GM12864 (cell line): ENCODE measurements at regions not wholly inside any gene's neighbourhood (a gene's known extent, or its start where the extent isn't known, plus 50 kb on each side); places are given as distances from the start of the nearest gene placed in this dataset.
A peak's percentile ranks its signal among the peaks of the same experiment; 100 is the strongest.
"Not testable (repeated sequence)": the region's sequence is repeated elsewhere in the genome, so short reads cannot be mapped to it uniquely, and the experiment has no call there.

Experiments
- DNase-seq: peaks from one replicate; pipeline ENCODE4 v3.0.0-alpha.2; 2011; ENCODE audit warnings: low read depth
- H3K4me3 ChIP-seq: 2 replicates; pipeline ENCODE4 v1.5.1; 2011; ENCODE audit warnings: mild to moderate bottlenecking, low read depth, low read length, control low read depth
- CTCF ChIP-seq: IDR thresholded peaks from 2 replicates; pipeline ENCODE4 v1.5.1; 2011; ENCODE audit warnings: low read depth, mild to moderate bottlenecking, moderate library complexity, low read length, control low read depth, inconsistent platforms; ENCODE audit errors: missing control alignments

GRCh38 chr9:94033383-94033782, 50.9 kb upstream of the PTPDC1 start:
- no peak overlapping the region for H3K4me3 ChIP-seq
- no peak for TF ChIP-seq CTCF
- DNase-seq: no peak

- no peak for TF ChIP-seq CTCF
- no peak overlapping the region for H3K4me3 ChIP-seq
- no peak for DNase-seq
Observed at GRCh38 chr9:94031946-94032345, 52.3 kb upstream of the PTPDC1 start.

- H3K4me3 ChIP-seq: peak overlapping the region; percentile 82
- TF ChIP-seq CTCF: no peak
- DNase-seq: no peak
Observed at GRCh38 chr9:94031380-94031779, 52.9 kb upstream of the PTPDC1 start.

GRCh38 chr9:94030318-94031179, 53.7 kb upstream of the PTPDC1 start:
- DNase-seq: peak; percentile 35
- H3K4me3 ChIP-seq: peak overlapping the region; percentile 82
- TF ChIP-seq CTCF: no peak

- DNase-seq: no peak
- peak overlapping the region; percentile 82 for H3K4me3 ChIP-seq
Observed at GRCh38 chr9:94029932-94030317, 54.3 kb upstream of the PTPDC1 start.

GRCh38 chr9:94026816-94027215, 57.4 kb upstream of the PTPDC1 start:
- no peak for TF ChIP-seq CTCF
- H3K4me3 ChIP-seq: no peak overlapping the region
- DNase-seq: no peak

More at GRCh38 chr9:94029932-94030317, 54.3 kb upstream of the PTPDC1 start:
- no peak for TF ChIP-seq CTCF

- not testable (repeated sequence) for DNase-seq
Observed at GRCh38 chr9:94022476-94022875, 61.8 kb upstream of the PTPDC1 start.

GRCh38 chr9:94020836-94021235, 63.4 kb upstream of the PTPDC1 start:
- DNase-seq, H3K4me3 ChIP-seq: not testable (repeated sequence)

More at GRCh38 chr9:94022476-94022875, 61.8 kb upstream of the PTPDC1 start:
- H3K4me3 ChIP-seq: not testable (repeated sequence)
